Suppressor macrophage (primary cell): ENCODE measurements at regions not wholly inside any gene's neighbourhood (a gene's known extent, or its start where the extent isn't known, plus 50 kb on each side); places are given as distances from the start of the nearest gene placed in this dataset.
"Not testable (repeated sequence)": the region's sequence is repeated elsewhere in the genome, so short reads cannot be mapped to it uniquely, and the experiment has no call there.

Source experiments
- DNase-seq, 4 experiments: peaks; one replicate each; pipeline ENCODE4 v3.0.0-alpha.2; 2020 to 2022

DNA sequence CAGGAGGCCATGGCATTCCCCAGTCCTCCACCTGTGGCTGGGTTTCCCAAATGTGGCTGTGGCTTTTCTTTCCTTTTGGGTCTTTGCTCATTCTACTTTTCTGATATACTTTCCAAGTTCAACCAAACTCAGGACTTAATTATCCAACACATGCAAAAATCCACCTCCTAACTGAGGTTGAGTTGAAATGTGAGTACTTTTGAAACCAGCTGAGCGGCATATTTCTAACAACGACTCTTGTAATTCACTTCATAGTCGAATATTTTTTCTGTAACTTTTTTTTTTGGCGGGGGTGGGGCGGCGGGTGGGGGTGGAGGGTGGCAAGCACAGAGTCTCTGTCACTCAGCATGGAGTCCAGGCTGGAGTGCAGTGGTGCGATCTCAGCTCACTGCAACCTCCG is 165.2 kb upstream of the PITRM1 start:
- no peak for DNase-seq

DNA sequence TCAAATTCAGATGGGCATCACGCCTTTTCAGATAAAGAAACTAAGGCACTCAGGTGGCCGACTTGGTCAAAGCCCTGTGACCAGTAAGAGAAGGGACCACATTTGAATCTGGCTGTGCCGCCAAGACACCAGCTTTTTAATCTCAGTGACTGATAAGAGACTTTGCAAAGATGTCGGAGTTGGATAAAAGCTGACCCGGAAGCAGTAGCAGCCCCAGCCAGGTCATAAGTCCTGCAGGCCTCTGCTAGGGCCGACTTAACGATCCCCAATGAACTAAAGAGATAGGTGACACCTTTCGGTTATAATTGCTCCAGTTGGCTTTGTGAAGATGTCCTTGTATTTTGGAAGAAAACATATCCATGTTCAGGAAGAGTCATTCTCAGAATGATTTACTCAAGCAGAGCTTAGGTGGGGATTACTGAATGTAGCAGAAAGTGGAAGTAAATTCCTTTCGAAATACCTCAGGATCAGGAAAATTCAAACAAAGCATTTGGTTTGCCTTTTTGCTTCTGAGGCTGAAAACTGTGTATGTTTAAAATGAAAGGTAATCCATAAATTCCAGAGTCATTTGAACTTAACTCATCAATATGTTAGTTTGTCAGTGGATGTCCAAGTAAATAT is 164.2 kb upstream of the PITRM1 start:
- DNase-seq, result peak in 1 of 4 experiments; percentile 19

DNA sequence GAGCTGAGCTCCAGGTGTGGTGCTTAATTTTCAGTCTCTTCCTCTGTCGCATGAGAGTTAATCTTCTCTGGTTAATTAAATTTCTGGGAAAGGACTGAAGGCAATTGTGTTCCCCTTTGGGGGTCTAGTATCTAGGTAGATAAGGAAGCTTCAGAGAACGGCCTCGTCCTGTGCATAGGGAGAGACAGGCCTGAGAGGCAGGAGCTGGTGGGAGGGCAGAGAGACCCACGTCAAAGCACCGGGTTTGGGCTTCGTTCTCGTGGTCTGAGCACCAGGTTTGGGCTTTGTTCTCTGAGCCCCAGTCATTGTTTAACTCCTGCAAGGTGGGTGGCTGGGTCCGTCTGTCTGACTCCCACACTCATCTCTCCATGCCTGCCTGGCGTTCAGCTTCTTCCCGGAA is 160.8 kb upstream of the PITRM1 start:
- DNase-seq, result no peak

DNA sequence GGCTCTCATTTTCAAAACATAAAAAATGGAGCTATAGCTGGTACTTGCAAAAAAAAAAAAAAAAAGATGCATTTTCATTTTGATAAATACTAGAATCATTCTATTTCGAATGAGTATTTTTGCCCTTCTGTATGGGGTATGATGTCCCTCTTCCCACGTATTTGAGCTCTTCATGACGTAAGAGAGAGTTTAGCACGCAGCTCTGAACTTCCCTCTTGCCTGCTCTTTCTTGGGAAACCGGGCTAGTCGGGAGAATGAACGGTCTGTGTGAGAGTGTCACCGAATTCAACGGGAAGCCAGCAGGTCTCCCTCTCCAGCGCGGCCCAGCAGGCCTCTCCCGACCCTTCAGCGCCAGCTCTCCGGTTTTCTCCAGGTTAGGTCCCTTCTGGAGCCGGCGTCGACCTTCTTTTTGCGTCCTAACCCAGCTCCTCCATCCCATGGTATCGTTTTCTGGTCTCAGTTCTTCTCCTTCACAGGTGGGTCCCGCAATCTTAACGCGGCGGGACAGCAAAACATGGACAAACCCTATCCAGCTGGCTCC is 159.2 kb upstream of the PITRM1 start:
- DNase-seq, result peak in 2 of 4 experiments; percentile 20 to 41

DNA sequence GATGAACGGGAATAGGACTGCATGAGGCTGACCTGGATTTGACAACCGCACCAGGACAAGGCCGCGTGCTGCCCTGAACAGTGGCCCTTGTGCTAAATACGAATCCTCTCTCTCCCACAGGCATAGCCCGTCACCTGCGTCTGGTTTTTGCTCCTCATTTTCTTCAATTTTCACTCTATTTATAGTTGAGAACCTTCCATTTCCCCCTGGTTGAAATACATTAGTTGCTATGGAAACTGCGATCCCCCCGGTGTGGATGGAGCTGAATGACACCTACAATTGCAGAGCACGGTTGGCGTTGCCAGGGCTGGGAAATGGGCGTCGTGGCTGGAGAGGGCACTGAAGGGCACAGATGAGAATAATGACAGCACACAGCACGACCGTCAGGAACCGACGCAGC is 158.6 kb upstream of the PITRM1 start:
- DNase-seq, result no peak

DNA sequence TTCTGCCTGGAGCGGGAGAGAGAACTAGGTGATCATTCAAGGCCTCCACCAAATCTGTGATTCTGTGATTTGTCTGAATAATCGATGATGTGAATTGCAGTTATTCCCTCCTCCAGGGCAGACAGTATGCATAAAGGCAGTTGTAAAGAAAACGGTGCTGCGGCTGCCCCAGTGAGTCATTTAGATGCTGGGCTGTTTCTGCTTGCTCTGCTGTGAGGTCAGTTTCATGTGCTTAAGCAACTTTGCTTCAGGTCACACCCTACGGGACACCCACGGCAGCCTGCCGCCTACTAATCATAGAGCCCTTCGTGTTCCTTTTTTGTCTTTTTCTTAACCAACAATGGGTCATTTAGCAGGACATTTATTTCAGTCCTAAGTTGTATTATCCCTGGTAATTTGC is 158.1 kb upstream of the PITRM1 start:
- DNase-seq, result peak; percentile 77 to 93 (median 90)

DNA sequence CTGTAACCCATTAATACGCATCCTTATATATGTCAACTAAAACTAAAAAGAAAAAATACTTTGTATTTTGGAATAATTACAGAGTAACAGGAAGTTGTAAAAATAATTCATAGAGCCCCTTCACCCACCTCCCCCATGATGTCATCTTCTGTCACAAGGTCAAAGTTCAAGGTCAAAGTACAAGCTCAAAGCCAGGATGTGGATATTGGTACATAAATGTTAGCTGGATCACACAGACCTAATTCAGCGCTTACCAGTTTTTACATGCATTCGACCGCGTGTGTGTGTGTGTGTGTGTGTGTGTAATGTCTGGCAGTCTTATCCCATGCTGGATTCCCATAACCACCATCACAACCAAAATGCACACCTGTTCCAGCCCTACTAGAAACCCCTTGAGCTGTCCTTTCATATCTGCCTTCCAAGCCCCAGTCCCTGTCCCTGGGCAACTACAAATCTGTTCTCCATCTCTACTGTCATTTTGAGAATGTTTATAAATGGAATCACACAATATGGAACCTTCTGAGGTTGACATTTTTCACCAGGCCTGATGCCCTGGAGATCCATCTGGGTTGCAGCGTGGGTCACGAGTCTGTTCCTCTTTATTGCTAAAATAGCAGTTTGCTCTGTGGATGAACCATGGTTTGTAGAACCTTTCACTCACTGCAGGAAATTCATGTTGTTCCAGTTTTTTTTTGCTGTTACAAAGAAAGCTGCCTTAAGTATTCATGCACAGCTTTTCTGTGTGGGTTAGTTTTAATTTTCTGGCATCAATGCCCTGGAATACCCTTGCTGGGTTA is 153.6 kb upstream of the PITRM1 start:
- DNase-seq, result peak; percentile 38 to 75 (median 54)

DNA sequence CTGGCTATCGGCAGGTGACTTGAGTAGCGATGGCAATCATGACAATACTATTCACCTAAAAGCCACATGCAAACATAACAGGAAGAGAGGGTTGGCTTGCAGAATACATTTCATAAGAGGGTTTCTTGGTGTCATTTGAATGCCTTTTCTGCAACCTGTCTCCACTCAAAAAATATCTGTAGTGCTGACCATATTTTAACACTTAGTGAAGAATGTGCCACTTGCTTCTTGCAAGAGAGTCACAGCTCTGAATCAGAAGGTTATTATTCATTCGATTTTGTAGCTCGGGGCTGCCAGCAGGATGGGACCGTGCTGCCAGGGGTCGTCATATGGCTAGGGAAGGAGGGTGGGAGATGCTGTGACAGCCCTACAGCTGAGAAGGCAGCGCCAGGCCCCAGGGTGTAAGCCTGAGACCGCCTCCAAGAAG is 152.0 kb upstream of the PITRM1 start:
- DNase-seq, result no peak

DNA sequence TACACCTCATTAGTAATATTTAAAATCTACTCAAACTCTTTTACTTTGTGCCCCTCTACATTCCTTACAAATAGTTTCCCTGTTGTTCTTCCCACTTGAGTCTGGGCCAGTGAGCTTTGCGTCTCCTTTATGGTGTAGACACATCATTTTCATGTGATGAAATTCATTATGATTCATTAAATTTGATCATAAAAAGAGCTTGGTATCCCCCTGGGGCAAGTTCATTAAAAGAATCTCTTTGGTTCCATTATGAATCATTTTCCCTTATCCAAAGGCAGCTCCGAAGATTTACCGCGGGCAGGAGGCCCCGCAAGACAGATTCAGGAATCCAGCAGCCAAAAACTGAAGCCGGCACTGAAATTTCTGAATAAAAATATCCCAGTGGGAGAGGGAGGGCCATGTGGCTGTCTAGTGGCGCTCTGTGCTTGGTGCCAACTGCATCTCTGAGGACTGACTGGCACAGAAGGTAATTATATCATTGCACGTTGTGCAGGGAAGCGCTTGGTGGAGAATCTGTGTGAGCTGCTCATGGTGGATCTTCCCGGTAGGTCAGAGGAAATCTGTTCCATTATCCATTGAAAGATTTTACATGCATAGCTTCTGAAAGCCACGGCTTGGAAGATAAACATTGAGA is 151.4 kb upstream of the PITRM1 start:
- no peak for DNase-seq

DNA sequence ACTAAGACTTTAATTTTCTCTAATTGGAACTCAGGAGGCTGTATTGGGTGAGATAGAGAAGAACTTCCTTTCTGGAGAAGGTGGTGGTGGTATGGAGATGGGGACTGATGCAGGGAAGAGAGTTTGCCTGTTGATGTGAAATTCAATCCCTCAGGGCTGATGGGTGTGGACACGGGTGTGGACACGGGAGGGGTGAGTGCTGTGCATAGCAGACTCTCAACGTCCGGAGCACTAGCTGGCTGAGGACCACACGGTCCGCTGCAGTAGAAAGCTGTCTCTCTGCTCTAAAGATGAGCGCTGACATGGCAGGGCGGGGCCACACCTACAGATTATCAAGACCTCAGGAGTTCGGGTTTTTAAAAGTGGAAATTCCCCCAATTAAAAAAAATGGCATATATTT is 148.5 kb upstream of the PITRM1 start:
- DNase-seq, result no peak

DNA sequence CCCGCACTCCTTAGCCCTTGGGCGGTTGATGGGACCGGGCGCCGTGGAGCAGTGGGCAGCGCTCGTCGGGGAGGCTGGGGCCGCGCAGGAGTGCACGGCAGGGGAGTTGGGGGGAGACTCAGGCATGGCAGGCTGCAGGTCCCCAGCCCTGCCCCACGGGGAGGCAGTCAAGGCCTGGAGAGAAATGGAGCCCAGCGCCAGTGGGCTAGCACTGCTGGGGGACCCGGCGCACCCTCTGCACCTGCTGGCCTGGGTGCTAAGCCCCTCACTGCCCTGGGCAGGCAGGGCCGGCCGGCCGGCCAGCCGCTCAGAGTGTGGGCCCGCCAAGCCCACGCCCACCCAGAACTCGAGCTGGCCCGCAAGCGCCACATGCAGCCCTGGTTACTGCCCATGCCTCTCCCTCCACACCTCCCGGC is 147.2 kb upstream of the PITRM1 start:
- DNase-seq, result no peak

DNA sequence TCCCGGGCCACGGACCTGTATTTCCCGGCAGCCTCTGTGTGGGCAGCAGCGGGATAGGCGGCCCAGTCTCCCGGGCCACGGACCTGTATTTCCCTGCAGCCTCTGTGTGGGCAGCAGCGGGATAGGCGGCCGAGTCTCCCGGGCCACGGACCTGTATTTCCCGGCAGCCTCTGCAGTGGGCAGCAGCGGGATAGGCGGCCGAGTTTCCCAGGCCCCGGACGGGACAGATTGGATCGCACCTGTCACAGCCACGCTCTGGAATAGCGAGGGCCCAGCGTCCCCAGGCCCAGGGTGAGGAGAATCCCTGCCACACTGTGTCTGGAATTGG is 145.9 kb upstream of the PITRM1 start:
- not testable (repeated sequence) for DNase-seq

DNA sequence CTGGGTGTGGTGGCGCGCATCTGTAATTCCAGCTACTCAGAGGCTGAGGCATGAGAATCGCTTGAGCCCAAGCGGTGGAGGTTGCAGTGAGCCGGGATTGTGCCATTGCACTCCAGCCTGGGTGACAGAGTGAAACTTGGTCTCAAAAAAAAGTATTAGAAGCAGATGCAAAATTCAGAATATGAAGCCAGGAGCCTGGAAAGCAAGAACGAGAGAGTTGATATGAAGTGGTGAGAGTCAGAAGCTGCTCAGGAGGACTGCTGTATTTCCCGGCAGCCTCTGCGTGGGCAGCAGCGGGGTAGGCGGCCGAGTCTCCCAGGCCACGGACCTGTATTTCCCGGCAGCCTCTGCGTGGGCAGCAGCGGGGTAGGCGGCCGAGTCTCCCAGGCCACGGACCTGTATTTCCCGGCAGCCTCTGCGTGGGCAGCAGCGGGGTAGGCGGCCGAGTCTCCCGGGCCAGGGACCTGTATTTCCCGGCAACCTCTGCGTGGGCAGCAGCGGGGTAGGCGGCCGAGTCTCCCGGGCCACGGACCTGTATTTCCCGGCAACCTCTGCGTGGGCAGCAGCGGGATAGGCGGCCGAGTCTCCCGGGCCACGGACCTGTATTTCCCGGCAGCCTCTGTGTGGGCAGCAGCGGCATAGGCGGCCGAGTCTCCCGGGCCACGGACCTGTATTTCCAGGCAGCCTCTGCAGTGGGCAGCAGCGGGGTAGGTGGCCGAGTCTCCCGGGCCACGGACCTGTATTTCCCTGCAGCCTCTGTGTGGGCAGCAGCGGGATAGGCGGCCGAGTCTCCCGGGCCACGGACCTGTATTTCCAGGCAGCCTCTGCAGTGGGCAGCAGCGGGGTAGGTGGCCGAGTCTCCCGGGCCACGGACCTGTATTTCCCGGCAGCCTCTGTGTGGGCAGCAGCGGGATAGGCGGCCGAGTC is 145.2 kb upstream of the PITRM1 start:
- not testable (repeated sequence) for DNase-seq

DNA sequence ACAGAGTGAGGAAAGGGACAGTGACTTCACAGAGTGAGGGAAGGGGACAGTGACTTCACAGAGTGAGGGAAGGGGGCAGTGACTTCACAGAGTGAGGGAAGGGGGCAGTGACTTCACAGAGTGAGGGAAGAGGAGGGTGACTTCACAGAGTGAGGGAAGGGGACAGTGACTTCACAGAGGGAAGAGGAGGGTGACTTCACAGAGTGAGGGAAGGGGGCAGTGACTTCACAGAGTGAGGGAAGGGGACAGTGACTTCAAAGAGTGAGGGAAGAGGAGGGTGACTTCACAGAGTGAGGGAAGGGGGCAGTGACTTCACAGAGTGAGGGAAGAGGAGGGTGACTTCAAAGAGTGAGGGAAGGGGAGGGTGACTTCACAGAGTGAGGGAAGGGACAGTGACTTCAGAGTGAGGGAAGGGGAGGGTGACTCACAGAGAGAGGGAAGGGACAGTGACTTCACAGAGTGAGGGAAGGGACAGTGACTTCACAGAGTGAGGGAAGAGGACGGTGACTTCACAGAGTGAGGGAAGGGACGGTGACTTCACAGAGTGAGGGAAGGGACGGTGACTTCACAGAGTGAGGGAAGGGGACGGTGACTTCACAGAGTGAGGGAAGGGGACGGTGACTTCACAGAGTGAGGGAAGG is 142.0 kb upstream of the PITRM1 start:
- not testable (repeated sequence) for DNase-seq

DNA sequence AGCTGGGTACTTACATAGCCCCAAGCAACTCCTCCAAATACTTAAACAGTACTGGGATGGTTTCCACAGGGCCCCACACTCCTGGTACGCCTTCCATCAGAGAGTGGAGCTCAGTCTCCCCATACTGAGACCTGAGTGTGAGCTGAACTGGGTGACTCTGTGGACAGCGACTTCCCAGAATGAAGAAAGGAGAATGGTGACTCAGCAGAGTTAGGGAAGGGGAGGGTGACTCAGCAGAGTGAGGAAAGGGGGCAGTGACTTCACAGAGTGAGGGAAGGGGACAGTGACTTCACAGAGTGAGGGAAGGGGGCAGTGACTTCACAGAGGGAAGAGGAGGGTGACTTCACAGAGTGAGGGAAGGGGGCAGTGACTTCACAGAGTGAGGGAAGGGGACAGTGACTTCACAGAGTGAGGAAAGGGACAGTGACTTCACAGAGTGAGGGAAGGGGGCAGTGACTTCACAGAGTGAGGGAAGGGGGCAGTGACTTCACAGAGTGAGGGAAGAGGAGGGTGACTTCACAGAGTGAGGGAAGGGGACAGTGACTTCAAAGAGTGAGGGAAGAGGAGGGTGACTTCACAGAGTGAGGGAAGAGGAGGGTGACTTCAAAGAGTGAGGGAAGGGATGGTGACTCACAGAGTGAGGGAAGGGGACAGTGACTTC is 141.3 kb upstream of the PITRM1 start:
- peak in 3 of 4 experiments; percentile 15 to 55 (median 36) for DNase-seq

DNA sequence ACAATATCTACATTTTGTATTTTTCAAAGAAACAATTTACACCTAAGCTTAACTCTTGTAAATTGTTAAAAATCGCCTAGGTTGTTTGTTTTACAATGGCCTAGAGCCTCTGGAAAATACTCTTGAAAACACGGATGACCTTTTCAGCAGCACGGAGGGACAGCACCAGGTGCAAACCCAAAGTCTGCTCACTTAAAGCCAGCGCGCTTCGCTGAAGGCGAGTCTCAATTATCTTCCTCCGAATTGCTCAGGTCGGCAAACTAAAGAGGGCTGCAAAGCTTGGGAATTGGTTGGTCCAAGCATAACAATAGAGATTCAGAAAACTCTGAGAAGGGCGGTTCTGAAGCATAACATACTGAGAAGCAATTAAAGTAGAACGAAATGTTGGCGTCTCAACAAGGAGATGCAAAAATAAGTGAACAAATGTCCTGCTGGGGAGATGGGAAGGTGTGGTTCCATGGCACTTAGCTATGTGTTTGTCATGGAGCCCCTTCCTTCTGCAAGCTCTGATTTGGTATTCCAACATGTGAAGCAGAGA is 139.9 kb upstream of the PITRM1 start:
- DNase-seq, result no peak

DNA sequence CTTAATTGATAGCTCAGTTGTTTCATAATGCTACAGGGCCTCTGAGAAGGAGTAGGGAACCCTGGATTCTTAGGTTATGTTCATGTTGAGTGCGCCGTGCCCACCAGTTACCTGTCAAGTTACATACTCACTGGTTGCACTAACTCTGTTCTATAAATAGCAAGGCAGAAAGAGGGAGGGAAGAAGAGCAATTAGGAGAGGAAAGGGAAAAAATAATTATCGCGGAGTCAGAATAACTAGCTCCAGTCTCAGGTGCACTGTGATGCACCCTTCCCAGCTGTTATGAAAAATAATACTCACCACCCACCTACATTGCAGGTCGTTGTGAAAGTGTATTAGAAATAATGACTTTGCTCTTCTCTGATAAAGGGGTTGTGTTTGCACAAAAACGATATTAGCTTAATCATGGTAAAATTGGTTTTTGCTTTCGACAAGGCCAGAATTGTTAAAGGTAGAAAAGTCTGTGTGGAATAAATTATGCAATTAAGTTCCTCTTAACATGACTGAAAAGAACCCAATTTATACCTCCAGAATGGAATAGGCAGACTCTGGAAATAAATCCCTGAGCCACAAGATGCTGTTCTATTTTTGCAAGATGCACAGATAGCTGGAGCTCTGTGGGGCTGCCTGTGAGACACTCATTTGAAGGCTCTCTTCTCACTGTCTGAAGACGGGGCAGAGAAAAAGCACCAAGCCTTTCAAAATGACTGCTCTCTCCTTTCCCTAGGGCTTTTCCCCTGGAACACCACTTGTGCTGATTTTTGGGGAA is 137.6 kb upstream of the PITRM1 start:
- no peak for DNase-seq

DNA sequence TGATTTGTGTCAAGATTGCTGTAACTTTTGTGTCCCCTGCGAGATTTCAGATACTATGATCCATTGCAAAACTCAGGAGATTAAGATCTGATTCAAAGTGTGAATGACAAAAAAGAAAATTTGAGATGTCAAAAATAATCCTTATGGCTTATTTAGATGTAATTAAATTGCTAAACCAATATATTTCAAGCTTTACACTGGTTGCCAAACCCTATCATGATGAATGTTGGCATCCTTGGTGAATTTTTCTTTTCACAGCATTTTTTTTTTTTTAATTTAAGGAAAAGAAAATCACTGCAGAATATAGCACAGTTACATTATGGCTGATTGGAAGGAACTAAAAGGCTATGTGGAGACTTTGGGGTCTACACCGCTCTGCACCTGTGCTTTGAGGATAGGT is 133.5 kb upstream of the PITRM1 start:
- DNase-seq, result no peak

DNA sequence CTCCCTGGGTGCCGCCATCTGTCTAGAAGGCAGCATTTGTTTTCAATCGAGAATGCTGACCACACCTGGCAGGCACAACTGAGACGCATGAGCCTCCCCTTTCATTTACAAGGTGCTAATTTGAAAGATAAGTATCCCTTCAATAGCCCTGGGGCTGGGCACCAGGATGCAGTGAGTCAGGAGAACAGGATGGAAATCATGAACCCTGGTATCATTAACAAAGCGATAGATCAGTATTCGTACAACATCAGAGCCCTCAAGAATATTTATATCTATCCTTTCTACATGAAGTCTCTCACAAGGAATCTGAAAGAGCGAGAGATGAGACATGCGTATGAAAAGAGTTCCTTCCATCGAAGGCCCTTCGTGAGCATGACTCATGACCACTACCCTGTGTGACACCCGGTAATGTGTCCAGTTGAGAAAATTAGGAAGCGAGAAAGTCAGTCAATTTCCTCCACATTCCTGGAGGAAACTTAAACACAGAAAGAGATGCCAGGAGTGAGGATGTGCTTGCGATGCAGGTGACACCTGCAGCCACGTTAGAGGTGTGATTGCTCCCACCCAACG is 123.1 kb upstream of the PITRM1 start:
- DNase-seq, result peak; percentile 16 to 69 (median 38)
